NCI-H446 treated with DMSO at 0.1 percent for 48 hours (cell line): ENCODE measurements at regions not wholly inside any gene's neighbourhood (a gene's known extent, or its start where the extent isn't known, plus 50 kb on each side); places are given as distances from the start of the nearest gene placed in this dataset.
"Not testable (repeated sequence)": the region's sequence is repeated elsewhere in the genome, so short reads cannot be mapped to it uniquely, and the experiment has no call there.

ENCODE experiments used
- DNase-seq: peaks from one replicate; lab custom pipeline; 2025; lab: John Stamatoyannopoulos, UW

DNA sequence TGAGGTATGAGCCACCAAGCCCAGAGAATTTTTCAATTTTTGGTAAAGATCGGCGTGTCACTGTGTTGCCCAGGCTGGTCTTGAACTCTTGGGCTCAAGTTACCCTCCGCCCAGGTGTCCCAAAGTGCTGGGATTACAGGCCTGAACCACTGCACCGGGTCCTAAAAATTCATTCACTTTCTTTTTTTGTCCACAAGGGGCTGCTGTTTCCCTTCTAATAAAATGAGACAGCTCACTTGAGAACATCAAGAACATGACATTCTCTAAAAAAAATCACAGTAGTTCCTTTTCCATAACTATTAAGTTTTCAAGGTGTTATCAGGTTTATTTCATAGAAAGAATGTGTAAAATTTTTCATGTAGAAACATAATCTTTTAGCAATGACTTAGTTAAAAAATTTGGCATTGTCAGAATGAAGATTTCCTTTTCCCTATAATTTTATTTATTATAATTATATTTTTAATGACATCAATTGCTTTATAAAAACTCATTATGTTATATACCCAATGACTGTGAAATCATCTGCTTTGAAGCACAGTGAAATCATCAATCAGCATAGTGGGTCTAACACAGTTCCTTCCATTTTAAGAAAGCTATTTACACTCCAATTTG is 1723.8 kb upstream of the DEFB115 start:
- DNase-seq: not testable (repeated sequence)

DNA sequence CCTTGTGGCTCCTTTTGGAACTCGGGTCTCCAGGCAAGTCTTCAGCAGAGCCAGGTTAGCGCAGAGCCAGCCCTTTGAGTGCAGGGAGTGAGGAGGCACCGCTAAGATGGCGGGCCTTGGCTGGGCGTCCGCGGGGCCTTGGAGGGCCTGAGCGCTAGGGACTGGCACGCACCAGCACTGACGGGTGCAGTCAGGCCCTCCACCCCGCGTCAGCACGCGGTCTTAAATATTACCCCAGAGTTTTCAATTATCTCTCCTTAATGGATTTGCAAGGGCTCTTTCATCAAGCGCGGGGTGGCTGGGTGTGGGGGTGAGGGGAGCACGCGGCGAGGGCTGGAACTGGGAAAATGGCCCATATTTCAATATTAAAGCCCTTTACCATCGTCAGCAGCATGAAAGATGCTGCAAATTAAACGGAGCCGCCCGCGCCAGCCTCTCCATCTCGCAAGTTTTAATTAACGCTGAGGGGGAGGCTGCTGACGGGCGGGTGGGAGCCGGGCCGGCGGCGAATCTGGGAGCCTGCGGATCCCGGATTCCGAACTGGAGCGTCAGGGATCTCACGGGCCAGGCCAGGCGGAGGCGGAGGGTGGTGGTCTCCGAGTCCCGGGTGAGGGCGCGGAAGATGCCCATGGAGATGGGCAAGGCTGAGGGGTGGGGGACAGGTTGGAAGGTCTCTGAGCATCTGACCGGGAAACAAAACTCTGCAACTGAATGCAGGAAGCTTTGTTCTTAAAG is 1690.4 kb upstream of the DEFB115 start:
- DNase-seq: not testable (repeated sequence)

DNA sequence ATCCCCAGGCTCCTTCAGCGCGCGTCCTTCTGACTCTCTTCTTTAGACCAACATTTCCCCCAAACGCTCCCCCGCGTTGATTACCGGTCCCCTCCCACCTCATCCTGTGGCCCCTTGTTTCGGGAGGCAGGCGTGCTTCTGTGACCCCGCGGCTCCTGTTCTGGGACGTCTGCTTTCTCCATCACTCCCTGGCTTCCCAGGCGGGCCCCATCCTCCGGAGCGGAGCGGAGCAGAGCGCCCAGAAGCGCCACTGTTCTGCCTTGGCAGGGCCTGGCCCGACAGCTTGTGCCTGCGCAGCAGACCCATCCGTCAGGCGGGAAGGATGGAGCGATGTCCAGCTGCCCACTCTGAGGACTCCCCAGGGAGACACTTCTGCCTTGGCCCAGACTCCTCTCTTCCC is 1689.8 kb upstream of the DEFB115 start:
- DNase-seq: not testable (repeated sequence)

DNA sequence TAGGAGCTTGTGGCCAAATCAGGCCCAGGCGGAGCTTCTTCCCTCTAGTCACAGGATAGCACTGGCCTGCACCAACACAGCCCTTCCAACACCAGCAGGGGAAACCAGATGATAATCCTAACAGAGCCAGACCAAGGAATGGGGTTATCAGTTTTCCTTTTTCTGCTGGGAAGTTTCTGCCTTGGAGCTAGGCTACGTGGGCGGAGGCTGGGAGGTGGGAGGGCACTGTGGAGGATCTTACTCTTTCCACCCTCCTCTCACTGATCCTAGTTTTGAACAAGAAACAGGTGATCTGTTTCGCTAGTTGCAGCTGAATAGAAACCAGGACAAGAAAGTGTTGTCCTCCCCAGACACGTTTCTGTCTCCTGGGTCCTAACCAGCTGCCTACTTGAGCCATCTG is 1687.3 kb upstream of the DEFB115 start:
- not testable (repeated sequence) for DNase-seq

DNA sequence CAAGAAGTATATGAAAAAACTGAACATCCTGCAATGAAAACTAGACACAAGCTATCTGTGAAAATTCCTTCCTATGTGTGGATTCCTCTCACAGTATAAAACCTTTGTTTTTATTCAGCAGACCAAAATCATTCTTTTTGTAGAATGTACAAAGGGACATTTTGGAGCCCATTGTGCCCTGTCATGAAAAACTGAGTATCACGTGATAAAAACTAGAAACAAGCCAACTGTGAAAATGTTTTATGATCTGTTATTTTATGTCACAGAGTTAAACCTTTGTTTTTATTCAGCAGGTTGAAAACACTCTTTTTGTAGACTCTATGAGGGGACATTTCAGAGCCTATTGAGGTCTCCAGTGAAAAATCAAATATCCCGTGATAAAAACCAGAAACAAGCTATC is 1667.9 kb upstream of the DEFB115 start:
- DNase-seq: not testable (repeated sequence)

DNA sequence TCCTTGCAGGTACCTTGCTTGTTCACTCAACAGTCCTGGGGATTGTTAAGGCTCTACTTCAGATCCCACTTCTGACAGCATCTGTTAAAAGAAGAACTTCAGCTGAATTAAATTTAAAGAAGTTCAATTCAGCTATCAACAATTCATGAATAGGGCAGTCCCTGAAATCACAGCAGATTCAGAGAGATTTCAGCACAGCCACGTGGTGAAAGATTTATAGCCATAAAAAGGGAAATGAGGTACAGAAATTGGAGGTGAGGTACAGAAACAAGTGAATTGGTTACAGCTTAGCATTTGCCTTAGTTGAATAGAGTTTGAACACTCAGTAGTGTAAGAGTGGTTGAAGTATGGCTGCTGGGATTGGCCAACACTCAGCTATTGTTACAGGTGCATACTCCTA is 1653.3 kb upstream of the DEFB115 start:
- not testable (repeated sequence) for DNase-seq

DNA sequence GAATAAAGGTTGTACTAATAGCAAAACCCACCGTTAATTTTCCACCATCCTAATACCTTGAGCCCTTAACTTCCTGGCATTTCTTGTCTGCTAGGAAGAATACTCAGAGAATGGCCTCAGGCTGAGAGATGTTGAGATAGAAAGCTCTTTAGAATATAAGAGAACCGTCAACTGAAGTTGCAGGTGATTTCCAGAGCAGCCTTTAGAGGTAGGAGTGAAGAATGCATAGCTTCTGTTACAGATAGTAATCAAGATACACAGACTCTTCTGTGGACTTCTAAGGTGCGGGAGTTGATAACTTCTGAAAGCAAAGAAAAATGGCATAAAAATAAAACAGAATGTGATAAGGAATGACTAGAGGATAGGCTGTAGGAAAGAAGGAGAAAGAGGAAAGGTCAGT is 1651.3 kb upstream of the DEFB115 start:
- not testable (repeated sequence) for DNase-seq

DNA sequence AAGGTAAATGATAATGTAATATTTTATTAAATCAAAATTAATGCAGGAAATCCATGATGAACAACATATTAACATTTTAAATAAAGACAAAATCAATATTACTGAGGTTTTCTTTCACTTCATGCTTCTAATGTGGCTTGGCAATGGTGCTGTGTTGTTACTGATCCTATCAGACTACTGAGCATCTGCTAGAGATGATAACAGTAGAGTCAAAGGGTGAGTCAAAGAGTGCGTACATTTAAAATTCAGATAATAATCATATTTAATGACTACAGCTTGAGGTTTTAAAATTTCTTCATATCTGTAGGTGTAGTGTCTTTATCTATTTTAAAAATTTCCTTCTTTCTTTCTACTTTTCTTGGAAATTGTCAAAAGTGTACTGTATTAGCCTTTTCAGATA is 1628.1 kb upstream of the DEFB115 start:
- not testable (repeated sequence) for DNase-seq
